H9 (cell line): ENCODE measurements at regions not wholly inside any gene's neighbourhood (a gene's known extent, or its start where the extent isn't known, plus 50 kb on each side); places are given as distances from the start of the nearest gene placed in this dataset.

ENCODE experiments used
- DNase-seq: peaks from one replicate; pipeline ENCODE4 v3.0.0-alpha.2; 2017
- H2AFZ ChIP-seq: one replicate; pipeline ENCODE4 v1.6.1; 2013; ENCODE audit warnings: mild to moderate bottlenecking, low read length, control low read depth, moderate library complexity
- H2AK5ac ChIP-seq: 2 replicates; pipeline ENCODE4 v1.6.1; 2013; ENCODE audit warnings: low read length, control low read depth, mixed read lengths; ENCODE audit not compliant: insufficient read length
- H2BK120ac ChIP-seq: one replicate; pipeline ENCODE4 v1.6.1; 2013; ENCODE audit warnings: low read depth, mild to moderate bottlenecking, low read length, control low read depth, inconsistent platforms; ENCODE audit not compliant: poor library complexity, severe bottlenecking
- H2BK12ac ChIP-seq: 2 replicates; pipeline ENCODE4 v1.6.1; 2013; ENCODE audit warnings: low read length, control low read depth, mixed read lengths, low read depth; ENCODE audit not compliant: insufficient read length
- H2BK15ac ChIP-seq: 2 replicates; pipeline ENCODE4 v1.6.1; 2013; ENCODE audit warnings: low read depth, low read length, control low read depth
- H2BK20ac ChIP-seq: one replicate; pipeline ENCODE4 v1.6.1; 2013; ENCODE audit warnings: low read depth, mild to moderate bottlenecking, low read length, control low read depth, inconsistent platforms; ENCODE audit not compliant: poor library complexity, severe bottlenecking
- H2BK5ac ChIP-seq: 2 replicates; pipeline ENCODE4 v1.6.1; 2013; ENCODE audit warnings: low read length, control low read depth, mixed read lengths; ENCODE audit not compliant: insufficient read length
- H3K14ac ChIP-seq: 2 replicates; pipeline ENCODE4 v1.6.1; 2013; ENCODE audit warnings: low read length, control low read depth; ENCODE audit not compliant: insufficient read depth
- H3K18ac ChIP-seq: 2 replicates; pipeline ENCODE4 v1.6.1; 2013; ENCODE audit warnings: low read depth, mild to moderate bottlenecking, mixed read lengths, low read length, control low read depth; ENCODE audit not compliant: insufficient read length
- H3K23ac ChIP-seq: 2 replicates; pipeline ENCODE4 v1.6.1; 2013; ENCODE audit warnings: low read length, control low read depth, mixed read lengths, low read depth; ENCODE audit not compliant: insufficient read length
- H3K23me2 ChIP-seq: 2 replicates; pipeline ENCODE4 v1.6.1; 2013; ENCODE audit warnings: low read depth, mild to moderate bottlenecking, mixed read lengths, low read length, control low read depth; ENCODE audit not compliant: insufficient read length, poor library complexity, severe bottlenecking
- H3K27ac ChIP-seq: 2 replicates; pipeline ENCODE4 v1.5.1; 2013; ENCODE audit warnings: low read length, control low read depth, mixed read lengths, low read depth; ENCODE audit not compliant: insufficient read length
- H3K27me3 ChIP-seq: 2 replicates; pipeline ENCODE4 v1.6.1; 2013; ENCODE audit warnings: low read length, control low read depth, inconsistent platforms; ENCODE audit not compliant: insufficient read depth
- H3K4ac ChIP-seq: 2 replicates; pipeline ENCODE4 v1.6.1; 2013; ENCODE audit warnings: low read depth, mild to moderate bottlenecking, control low read depth, inconsistent platforms, low read length, moderate library complexity
- H3K4me1 ChIP-seq: 2 replicates; pipeline ENCODE4 v1.6.1; 2013; ENCODE audit warnings: low read length, control low read depth, inconsistent platforms; ENCODE audit not compliant: insufficient read depth
- H3K4me2 ChIP-seq: 2 replicates; pipeline ENCODE4 v1.6.1; 2013; ENCODE audit warnings: low read length, control low read depth, mixed read lengths; ENCODE audit not compliant: insufficient read length, insufficient read depth
- H3K56ac ChIP-seq: 2 replicates; pipeline ENCODE4 v1.6.1; 2013; ENCODE audit warnings: low read depth, mild to moderate bottlenecking, mixed read lengths, low read length, control low read depth; ENCODE audit not compliant: insufficient read length
- H3K79me1 ChIP-seq: 2 replicates; pipeline ENCODE4 v1.6.1; 2013; ENCODE audit warnings: low read depth, mild to moderate bottlenecking, moderate library complexity, low read length, control low read depth, inconsistent platforms; ENCODE audit not compliant: insufficient read depth, poor library complexity, severe bottlenecking
- H3K79me2 ChIP-seq: 2 replicates; pipeline ENCODE4 v1.6.1; 2013; ENCODE audit warnings: low read length, control low read depth, inconsistent platforms; ENCODE audit not compliant: insufficient read depth
- H3K9ac ChIP-seq: 2 replicates; pipeline ENCODE4 v1.6.1; 2013; ENCODE audit warnings: low read length, control low read depth, mixed read lengths; ENCODE audit not compliant: insufficient read length; ENCODE audit errors: extremely low read depth
- H3K9me3 ChIP-seq: one replicate; pipeline ENCODE4 v1.6.1; 2013; ENCODE audit warnings: low read depth, low read length, inconsistent platforms; ENCODE audit not compliant: control insufficient read depth
- H3T11ph ChIP-seq: one replicate; pipeline ENCODE4 v1.6.1; 2013; ENCODE audit warnings: mild to moderate bottlenecking, low read length, control low read depth, inconsistent platforms
- H4K20me1 ChIP-seq: one replicate; pipeline ENCODE4 v1.6.1; 2013; ENCODE audit not compliant: control insufficient read depth, insufficient read length, insufficient read depth
- H4K5ac ChIP-seq: 2 replicates; pipeline ENCODE4 v1.6.1; 2013; ENCODE audit warnings: low read depth, mild to moderate bottlenecking, mixed read lengths, low read length, control low read depth; ENCODE audit not compliant: insufficient read length
- H4K8ac ChIP-seq: replicated peaks from 2 replicates; pipeline ENCODE4 v1.6.1; 2013; ENCODE audit warnings: low read length, control low read depth, mixed read lengths, low read depth; ENCODE audit not compliant: insufficient read length
- H4K91ac ChIP-seq: 2 replicates; pipeline ENCODE4 v1.6.1; 2013; ENCODE audit warnings: low read depth, mild to moderate bottlenecking, moderate library complexity, mixed read lengths, low read length, control low read depth; ENCODE audit not compliant: insufficient read length
- H3K27ac Mint-ChIP-seq, 3 experiments: 2 replicates in 2 of 3; 3 replicates in 1 of 3; pipeline ENCODE4 v1.8.0; 2020 to 2021; ENCODE audit warnings: mixed read lengths in 3 of 3, mild to moderate bottlenecking in 1 of 3, moderate library complexity in 1 of 3
- H3K27me3 Mint-ChIP-seq: 2 replicates; pipeline ENCODE4 v1.8.0; 2021; ENCODE audit warnings: low read depth, mild to moderate bottlenecking, moderate library complexity, mixed read lengths
- H3K36me3 Mint-ChIP-seq, 3 experiments: 2 replicates in 2 of 3; 3 replicates in 1 of 3; pipeline ENCODE4 v1.8.0; 2020 to 2021; ENCODE audit warnings: low read depth in 3 of 3, mixed read lengths in 3 of 3; ENCODE audit not compliant: insufficient read depth in 1 of 3
- H3K4me1 Mint-ChIP-seq, 2 experiments: 2 replicates each; pipeline ENCODE4 v1.8.0; 2020; ENCODE audit warnings: mixed read lengths in 2 of 2
- H3K4me3 Mint-ChIP-seq, 2 experiments: 2 replicates in 1 of 2; 3 replicates in 1 of 2; pipeline ENCODE4 v1.8.0; 2020 to 2021; ENCODE audit warnings: mild to moderate bottlenecking in 2 of 2, mixed read lengths in 2 of 2, moderate library complexity in 1 of 2
- H3K9me3 Mint-ChIP-seq, 2 experiments: 2 replicates in 1 of 2; 3 replicates in 1 of 2; pipeline ENCODE4 v1.8.0; 2020; ENCODE audit warnings: mild to moderate bottlenecking in 2 of 2, mixed read lengths in 2 of 2, moderate library complexity in 1 of 2
- WGBS: extraction: QIAGEN DNeasy Blood & Tissue Kit; methylation state at CpG from one replicate; pipeline ENCODE4 v1.1.7; 2013; ENCODE audit warnings: missing lambda C conversion rate, low lambda C conversion rate, mixed read lengths; ENCODE audit not compliant: insufficient read length; ENCODE audit errors: extremely low coverage; 5-methylcytosine and 5-hydroxymethylcytosine counted together
- TF ChIP-seq, protein P1 (sequence below): fragments of 200-600 bp; sonication (generic); conservative IDR thresholded peaks from 3 replicates; pipeline ENCODE4 v1.8.0; 2021; ENCODE audit warnings: antibody characterized with exemption, mild to moderate bottlenecking

DNA sequence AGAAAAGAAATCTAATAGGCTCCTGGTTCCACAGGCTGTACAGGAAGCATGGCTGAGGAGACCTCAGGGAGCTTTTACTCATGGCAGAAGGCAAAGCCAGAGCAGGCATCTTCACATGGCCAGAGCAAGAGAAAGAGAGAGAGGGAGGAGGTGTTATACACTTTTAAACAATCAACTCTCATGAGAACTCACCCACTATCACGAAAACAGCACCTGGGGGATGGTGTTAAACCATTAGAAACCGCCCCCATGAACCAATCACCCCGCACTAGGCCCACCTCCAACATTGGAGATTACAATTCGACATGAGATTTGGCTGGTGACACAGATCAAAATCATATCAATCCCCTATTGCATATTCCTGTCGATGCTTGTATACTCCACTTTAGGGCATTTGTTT, 93.5 kb downstream of the MRPL39 start:
- Mint-ChIP-seq H3K27ac (peak overlapping the region in 1 of 3 experiments; percentile 74; a peak in 1 of 7 replicates), H3K36me3 (no peaks in the 10 kb centered on the region; a peak in 2 of 7 replicates), H3K4me3 (no peak overlapping the region), H3K27me3 (peaks cover 1% of the 10 kb centered on the region; the same call in 1 of the 2 replicates), H3K4me1 (peaks cover 16 to 22% of the 10 kb centered on the region in 2 experiments), H3K9me3 (no peaks in the 10 kb centered on the region)
- Histone ChIP-seq H4K5ac (no peak overlapping the region), H2AK5ac (no peak overlapping the region), H3T11ph (no peak overlapping the region), H4K8ac (no peak overlapping the region), H2BK20ac (no peak overlapping the region), H3K9me3 (no peaks in the 10 kb centered on the region), H3K18ac (no peak overlapping the region), H3K9ac (no peak overlapping the region), H3K4me2 (no peak overlapping the region), H2BK15ac (no peak overlapping the region), H2BK120ac (no peak overlapping the region), H3K14ac (no peak overlapping the region), H2BK12ac (no peak overlapping the region), H3K4me1 (peaks cover 3% of the 10 kb centered on the region; the same call in 1 of the 2 replicates), H4K20me1 (no peaks in the 10 kb centered on the region), H3K23ac (no peak overlapping the region), H2BK5ac (no peak overlapping the region), H3K79me2 (no peaks in the 10 kb centered on the region), H3K27me3 (no peaks in the 10 kb centered on the region), H3K79me1 (no peaks in the 10 kb centered on the region), H3K4ac (no peak overlapping the region), H4K91ac (no peak overlapping the region), H3K56ac (no peak overlapping the region), H2AFZ (no peak overlapping the region), H3K27ac (no peak overlapping the region), H3K23me2 (no peaks in the 10 kb centered on the region)
- no peak for DNase-seq
- WGBS, result no CpG with 5 or more reads among the region's 5 CpGs
- TF ChIP-seq, protein P1, sequence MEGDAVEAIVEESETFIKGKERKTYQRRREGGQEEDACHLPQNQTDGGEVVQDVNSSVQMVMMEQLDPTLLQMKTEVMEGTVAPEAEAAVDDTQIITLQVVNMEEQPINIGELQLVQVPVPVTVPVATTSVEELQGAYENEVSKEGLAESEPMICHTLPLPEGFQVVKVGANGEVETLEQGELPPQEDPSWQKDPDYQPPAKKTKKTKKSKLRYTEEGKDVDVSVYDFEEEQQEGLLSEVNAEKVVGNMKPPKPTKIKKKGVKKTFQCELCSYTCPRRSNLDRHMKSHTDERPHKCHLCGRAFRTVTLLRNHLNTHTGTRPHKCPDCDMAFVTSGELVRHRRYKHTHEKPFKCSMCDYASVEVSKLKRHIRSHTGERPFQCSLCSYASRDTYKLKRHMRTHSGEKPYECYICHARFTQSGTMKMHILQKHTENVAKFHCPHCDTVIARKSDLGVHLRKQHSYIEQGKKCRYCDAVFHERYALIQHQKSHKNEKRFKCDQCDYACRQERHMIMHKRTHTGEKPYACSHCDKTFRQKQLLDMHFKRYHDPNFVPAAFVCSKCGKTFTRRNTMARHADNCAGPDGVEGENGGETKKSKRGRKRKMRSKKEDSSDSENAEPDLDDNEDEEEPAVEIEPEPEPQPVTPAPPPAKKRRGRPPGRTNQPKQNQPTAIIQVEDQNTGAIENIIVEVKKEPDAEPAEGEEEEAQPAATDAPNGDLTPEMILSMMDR, result no peak
